ENCODE measurements at regions not wholly inside any gene's neighbourhood (a gene's known extent, or its start where the extent isn't known, plus 50 kb on each side); places are given as distances from the start of the nearest gene placed in this dataset.

DNA sequence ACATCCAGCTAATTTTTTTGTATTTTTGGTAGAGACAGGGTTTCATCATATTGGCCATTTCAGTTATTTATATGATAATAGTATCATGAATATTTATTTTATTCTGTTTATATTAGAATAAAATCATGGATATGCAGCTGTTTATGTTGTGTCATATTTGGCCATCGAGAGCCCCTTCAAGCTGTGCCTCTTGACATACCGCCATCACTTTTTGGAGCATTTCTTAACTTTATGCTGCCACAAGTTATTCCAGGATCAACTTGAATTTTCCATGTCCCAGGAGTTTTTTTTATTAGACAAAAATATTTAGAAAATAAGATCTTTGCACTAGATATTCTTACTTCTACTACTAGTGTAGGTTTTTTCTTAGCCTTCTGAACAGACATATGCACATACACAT is 1067.0 kb upstream of the LRRTM3 start:
- no peak for DNase-seq

DNA sequence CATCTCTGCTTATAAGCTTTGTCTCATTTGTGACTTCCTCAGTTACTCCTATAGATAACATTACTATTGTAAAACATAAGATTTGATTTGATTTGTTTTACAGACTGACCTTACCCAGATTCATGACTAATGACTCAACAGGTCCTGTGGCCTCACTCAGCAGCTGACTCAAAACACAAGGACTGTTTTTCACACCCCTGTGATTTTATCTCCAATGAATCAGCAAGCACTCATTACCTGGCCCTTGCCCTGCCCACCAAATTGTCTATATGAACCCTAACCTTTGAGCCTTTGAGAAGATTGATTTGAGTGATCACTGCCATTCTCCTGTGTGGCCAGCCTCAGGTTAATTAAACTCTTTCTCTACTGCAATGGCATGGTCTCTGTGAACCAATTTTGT is 1064.6 kb upstream of the LRRTM3 start:
- no peak for DNase-seq

Data from amniotic stem cell (primary cell).